NCI-H1436 (cell line): ENCODE measurements at regions not wholly inside any gene's neighbourhood (a gene's known extent, or its start where the extent isn't known, plus 50 kb on each side); places are given as distances from the start of the nearest gene placed in this dataset.
"Not testable (repeated sequence)": the region's sequence is repeated elsewhere in the genome, so short reads cannot be mapped to it uniquely, and the experiment has no call there.

Experiments
- DNase-seq: peaks from one replicate; lab custom pipeline; 2025; lab: John Stamatoyannopoulos, UW

DNA sequence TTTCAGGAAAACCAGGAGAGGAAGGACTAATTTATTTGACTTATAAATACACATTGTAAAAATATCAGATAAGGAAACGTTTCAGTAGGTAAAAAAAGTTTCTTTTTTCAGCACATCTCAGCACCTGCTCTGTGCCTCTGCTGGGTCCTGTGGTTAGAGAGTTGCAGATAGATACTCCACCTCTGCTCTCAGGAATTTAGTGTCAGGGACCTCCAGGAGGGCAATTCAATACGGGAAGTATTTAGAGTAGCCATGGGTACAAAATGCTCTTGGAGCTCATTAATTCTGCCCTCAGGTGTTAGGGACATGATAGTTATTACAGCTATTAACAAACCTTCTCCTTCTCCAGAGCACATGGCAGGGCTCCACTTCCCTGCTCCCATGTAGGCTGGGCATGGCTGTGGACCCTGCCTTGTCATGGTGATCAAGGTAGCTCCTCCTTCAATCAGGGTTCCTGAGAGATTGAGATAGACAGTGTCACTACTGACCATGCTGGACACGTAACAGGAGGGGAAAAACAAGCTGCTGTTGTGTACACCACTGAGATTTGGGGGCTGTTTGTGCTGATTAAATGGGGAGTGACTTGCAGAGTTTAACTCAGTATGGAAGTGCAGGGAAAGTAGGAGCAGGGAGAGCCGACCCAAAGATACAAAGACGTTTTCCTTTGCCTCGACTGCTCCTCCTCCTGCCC, 185.6 kb upstream of the COPS8 start:
- no peak for DNase-seq

DNA sequence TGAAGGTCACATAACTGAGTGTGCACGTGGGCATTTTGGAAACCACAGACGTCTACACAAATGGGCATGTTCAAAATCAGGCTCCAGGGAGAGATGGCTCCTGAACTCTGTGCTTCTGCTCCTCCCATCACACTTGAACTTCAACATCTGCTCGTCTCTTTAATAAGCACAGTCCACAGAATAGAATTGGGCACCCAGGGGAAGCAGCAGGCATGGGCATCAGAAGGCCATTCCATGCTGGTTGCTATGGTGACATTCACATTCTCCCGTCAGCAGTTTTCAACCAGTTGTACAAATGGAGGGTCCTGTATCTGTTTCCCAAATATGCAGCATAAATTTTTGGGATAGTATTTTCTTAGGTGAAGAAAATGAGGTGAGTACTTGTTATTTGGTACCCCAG, 183.7 kb upstream of the COPS8 start:
- no peak for DNase-seq

DNA sequence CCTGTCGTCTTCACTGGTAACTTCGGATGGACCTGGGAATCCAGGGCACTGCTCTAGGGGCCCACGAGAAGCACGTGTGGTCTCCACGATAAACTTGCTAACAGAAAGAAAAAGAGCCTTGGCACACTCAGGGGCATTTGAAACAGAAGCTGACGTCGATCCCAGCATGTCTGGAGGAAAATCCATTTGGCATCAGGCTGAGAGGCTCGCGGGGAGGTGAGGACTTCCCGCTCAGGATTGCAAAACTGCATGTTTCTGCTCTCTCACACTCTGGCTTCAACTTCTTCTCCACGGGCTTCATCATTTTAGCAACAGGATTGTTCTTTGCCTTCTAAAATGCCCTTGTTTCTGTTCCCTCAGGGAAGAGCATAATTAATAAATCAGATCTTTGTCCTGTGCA, 181.7 kb upstream of the COPS8 start:
- no peak for DNase-seq

DNA sequence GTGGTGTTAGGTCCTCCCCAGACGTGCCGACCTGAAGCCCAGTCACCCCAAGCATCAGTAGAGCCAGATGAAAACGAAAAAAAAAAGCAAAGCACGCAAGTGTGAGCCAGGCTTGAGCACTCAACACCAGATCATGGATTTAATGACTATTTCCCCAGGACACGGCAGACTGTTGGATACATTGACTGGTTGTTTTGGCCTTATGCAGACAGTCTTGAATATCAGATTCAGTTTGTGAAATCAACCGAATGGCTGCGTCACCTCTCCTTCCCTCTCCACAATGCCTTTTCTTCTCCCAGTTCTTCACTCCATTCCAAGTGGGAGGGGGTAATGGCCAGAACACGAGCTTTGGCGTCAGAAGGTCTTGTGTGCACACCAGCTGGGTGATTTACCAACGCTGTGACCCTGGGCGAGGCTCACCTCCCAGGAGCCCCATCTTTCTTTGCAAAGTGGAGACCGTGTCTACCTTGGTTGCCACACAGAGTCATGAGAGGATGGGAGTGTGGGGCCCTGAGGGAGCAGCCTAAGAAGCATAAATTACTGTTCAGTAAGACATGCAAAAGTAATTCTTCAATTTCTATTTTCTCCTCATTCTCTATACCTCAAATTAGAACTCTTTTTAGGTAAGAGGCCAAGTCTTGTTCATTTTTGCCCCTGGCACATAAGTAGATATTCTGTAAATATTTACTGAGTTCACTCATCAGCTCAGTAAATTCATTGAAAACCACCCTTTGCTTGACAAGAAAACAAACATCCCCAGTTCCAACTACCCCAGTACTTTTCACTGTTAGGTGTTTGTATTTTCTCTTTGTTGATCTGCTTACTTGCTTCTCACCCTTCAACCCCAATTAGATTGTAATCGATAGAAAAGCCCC, 181.1 kb upstream of the COPS8 start:
- DNase-seq: no peak

DNA sequence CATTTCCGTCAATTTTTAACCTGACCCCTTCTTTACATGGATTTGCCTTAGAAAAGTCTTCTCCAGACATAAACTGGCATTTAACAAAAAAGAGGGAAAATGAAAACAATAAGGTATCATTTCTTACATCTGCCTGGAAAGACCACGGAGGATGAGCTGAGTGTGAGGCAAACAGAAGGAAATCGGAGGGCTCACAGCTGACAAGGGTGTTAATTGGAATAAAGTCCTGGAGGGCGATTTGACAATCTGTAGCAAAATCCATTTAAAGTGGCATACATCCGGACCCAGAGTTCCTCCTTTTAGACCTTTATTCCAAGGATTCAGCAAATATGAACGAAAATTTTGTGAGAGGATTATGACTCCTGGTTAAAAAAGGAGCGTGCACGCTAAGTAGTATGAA, 179.7 kb upstream of the COPS8 start:
- DNase-seq: no peak

DNA sequence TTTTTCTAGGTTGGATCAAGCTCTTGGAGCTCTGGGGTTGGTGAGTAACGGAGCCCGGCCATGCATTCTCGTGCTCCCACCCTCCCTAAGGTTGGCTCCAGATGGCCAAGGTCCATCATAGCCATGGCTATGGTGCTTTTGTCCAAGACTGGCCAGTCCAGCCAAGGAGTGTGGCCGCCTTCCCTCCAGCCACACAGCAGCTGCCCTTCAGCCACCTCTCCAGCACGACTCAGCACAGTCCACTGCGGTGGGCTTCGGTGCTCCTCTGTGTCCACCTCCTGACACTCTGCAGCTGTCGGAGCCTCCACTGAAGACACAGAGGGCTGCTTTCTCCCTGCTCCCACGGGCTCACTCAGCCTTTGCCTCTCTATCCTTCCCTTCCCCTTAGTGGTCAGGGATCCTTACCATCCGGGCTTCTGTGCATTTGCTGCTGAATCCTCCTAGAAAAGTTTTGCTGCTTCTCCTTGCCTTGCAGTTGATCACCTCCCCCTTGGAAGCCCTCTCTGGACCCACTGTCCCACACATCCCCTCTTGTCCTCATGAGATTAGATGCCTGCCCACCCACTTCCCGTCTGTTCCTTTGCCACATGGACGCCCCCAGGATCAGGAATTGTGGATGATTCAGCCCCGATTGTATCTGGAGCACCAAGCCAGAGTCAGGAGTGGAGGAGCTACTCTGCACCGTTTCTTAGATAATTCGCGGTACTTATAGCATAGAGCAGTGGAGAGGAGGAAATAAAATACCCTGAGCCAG, 177.1 kb upstream of the COPS8 start:
- DNase-seq: no peak

DNA sequence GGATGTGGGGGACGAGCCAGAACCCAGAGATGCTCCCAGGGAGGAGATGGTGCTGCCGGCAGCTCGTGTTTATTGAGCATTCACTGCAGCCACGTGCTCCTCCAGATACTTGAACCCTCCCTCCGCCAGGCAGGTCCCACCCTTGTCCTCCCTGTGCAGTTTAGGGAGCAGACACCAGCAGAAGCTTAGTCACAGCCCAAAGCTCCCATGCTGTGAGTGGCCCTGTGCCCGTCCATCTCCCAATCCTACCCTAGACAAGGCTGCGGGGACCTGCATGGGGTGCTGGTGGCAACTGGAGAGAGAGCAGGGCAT, 176.5 kb upstream of the COPS8 start:
- no peak for DNase-seq

DNA sequence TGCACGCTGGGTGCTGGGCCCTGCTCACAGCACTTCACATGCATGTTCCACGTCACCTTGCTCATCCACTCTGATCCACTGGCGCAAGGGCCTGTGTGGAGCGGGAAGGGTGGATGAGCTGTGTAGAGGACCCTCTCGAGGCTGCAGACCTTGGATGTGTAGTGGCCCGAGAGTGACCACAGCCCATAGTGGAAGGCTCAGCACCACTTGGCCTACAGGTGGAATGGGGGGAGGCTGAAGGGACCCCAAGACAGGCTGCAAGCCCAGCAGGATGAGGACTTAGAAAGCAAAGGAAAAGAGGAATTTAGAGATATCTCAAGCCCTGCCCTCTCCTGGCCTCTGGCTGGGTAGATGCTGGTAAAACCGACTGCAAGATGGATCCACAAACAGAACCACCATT, 175.9 kb upstream of the COPS8 start:
- DNase-seq: no peak

DNA sequence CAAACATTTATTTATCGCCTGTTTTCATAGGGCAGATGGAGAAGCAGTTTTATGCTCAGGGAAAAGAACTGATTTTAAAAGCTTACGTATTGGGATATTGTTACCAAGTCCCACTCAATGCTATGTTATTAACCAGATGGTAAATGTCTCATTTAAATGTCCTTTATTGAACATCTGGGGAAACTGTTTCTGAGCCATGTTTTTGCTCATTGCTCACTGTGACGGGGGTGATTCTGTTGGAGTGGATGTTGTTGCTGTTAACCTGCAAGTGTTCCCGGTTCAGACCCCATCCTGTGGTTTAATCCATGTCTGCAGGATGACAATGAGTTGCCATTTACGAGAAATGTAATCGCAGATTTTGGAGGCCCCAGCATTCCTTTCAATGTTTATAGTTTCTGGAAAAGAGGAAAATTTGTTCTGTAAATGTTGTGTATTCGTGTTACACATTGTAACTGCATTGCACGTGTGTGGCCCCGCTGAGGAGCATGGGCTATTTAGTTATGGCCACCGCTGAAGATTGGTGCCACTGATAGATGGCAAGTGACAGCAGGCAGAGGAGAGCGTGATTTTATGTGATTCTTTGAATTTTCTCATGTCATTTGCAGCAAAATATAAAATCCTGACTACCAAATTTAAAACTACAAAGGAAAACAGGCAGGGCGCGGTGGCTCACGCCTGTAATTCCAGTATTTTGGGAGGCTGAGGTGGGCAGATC, 174.8 kb upstream of the COPS8 start:
- no peak for DNase-seq

DNA sequence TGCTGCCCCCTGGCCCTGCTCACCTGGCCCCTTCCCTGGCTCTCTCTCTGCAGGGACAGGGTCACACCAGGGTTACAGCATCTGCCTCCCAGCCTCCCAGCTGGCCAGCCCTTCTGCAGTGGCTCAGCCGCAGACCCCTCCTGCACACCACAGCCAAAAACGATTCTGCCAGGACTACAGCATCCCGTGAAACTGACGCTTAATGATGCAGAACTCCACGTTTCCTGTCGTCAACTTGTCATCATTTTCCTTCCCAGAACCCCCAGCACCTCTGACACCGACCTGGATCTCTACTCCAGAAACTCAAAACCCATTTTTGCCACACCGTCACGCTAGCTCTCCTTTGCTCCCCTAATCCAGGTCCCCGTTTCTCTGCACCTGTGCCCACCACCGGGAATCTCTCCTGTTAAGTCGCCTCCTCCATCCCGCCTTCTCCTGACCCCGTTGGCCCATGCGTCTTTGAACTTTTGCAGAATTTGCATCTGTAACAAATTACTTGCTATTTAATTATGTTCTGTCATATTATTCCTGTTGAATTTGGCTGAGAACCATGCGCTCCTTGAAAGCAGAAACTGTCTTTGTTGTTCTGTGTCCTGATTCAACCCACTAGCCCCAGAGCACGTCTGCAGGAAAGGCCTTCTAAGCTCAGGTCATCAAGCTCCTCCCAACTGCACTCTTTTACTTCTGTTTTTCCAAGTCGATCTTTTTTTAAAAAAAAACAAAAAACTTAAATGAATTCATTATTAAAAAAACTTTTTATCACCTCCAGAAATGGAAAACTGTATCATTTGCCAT, 173.2 kb upstream of the COPS8 start:
- no peak for DNase-seq

DNA sequence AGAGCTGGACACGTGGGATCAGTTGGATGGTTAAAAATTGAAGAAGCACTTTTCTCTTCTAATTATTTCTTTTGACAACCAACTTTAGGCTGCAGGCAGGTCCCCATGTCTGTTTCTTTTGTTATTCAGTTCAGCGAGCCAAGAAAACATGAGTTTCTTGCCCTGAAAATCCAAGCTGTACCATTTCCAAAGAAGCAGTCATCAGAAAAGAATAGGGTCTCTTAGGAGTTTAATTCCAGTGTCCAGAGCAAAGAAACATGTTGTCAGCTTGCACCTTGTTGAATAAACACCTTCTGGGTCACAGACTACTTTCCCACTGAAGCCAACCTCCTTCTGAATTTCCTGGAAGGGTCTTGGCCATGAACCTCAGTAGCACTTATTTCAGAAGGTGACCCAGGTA, 170.5 kb upstream of the COPS8 start:
- DNase-seq: no peak

DNA sequence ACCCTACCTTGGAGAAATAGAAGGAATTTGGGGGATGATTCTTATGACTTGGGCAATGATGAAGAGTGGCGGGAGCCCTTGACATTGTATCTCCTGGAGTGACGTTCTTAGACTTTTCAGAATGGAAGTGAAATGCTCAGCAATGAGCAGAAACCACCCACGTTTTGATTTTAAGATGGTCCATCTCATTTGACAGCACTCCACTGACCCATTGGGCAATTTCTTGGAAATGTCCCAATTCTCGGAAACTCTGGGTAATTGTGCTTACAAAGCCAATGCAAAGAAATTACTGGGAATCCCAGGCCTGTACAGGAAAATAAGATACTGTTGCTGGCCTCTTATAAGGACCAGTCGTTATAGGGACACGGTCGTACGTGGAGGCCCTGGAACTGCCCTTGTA, 170.0 kb upstream of the COPS8 start:
- DNase-seq: no peak

DNA sequence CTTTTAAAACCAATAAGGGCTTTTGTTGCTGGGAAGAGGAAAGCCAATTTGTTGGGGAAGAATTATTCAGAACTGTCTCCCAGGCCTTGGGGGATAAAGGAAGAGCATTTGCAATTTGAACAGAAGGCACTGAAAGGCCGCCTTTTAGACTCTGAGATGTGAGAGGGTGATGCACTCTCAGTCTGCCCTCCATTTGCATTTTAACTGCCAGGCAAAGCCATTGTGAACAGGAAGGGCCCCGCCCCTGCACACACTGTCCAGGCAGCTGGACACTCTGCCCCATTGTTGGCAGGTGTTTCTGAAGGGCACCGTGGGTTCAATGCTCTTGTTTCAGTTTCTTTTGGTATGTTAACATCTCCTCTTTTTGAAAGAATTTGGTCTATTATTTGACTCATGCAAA, 169.5 kb upstream of the COPS8 start:
- no peak for DNase-seq

DNA sequence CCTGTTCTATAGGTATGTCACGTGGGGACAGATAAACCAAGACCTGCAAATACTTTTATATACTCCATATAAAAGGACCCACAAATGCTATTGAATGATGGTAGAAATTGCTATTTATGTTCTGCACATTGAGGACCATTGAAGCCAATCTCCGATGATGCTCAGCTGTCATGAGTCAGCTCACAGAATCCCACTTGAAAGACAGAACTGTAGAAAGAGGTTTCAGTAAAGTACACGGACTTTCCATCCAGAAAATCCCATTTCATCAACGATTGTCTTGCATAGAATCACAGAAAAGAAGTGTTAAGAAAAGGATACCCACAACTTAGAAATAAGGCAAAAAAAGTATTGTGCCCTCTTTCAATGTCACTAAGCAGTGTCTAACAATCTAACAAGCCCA, 169.0 kb upstream of the COPS8 start:
- no peak for DNase-seq

DNA sequence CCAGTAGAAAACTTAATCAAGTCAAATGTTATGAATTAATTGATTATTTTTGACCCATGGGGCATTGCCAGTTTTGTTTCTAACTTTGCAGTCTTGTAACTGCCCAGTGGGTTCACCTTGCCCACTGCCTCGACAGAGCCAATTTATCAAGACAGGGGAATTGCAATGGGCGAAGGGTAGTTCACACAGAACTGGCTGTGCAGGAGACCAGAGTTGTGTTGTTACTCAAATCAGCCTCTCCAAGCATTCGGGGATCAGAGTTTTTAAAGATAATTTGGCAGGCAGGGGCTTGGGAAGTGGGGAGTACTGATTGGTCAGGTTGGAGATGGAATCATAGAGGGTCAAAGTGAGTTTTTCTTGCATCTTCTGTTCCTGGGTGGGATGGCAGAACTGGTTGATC, 168.5 kb upstream of the COPS8 start:
- no peak for DNase-seq

DNA sequence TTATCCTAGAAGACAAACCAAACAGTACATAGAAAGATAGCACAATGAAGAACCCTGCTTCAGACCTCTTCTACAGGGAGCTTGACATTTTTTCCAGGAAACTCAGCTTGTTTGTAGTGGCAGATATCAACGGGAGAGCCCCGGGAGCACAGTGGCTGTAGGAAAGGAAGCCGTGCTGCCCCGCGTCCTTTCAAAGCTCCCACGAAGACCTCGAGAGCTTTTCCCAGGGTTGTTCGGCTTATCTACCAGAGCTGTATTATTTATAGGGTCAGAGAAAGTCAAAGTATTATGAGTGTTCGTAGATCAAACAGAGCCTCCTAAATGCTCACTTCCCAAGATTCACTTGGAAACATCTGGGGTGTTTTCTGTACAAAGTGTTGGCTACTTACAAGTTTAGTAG, 167.1 kb upstream of the COPS8 start:
- no peak for DNase-seq

DNA sequence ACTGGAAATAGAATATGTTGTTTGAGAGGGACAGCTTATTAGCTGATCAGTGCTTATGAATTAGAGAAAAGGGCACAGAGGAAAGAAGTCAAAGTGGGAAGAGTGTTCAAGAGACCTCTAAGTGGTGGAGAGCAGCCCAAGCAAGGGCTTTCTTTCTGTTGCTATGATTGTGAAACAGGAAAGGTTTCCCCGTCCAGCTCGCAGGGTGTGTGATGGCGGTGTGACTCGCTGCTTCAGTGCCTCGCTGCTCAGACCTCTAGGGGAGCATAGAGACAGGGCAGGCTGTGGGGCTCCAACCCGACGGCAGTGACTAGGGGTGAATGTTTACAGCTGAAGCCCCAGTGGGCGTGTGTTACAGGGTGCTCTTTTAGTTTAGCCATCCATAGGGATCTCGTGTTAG, 166.5 kb upstream of the COPS8 start:
- DNase-seq: no peak

DNA sequence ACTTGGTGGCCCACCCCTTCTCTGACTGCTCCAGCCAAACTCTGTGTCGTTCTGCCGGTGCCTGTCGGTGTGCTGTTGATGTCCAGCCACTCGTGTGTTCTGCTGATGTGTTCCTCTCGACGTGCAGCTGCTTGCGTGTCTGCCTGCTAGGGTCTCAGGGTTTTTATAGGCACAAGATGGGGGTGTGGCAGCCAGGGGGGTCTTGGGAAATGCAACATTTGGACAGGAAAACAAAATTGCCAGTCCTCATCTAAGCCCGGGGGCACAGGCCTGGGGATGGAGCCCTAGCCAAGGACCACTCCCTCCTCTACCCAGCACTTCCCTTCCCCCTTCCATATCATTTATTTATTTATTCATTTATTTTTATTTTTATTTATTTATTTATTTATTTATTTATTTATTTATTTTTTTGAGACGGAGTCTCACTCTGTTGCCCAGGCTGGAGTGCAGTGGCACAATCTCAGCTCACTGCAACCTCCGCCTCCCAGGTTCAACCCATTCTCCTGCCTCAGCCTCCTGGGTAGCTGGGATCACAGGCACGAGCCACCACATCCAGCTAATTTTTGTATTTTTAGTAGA, 165.8 kb upstream of the COPS8 start:
- DNase-seq: not testable (repeated sequence)

DNA sequence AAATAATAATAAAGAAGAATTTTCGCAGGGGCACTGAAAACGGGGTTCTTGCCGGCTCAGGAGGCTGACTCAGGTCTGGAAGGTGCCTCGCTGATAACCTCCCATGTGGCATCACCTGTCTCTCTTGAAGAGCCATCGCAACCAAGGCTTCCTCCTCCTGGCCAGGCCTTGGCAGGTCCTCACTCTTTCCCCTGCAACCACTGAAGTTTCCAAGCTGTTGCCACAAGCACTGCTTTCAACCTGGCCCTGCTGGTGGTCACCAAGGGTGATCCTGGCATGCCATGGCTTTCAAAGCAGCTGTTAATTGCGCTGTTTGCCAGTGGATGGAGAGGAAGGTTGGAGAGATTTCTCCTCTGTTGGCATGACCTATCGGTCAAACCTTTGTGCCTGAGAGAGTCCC, 163.6 kb upstream of the COPS8 start:
- DNase-seq: no peak

DNA sequence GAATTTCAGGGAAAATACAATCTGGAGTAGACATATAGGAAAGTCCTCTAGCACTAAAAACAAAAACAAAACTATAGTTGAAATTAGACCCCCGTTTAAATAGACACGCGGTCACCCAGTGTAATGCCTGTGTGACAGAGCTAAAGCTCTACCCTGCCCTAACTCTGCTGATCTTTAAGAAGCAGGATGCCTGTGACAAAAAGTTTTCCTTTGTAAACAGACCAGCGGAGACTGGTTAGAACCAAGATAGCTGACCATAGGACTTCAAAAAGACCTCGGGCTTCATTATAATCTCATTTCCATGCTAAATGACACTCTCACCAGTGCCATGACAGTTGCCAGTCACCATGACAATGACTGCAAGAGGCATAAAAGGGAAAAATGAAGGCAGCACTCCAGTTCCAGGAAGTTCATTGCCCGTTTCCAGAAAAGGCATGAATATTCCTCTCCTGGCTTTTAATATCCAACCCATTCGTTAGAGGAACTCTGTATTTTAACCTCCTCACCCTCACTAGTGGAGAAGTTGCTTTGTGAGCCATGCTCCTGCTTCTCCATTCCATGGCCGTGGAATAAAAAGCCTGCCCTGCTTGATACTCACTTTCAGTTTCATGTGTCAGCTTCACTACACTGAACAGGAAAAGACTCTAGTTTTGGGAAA, 157.2 kb upstream of the COPS8 start:
- no peak for DNase-seq
